Ammon's horn (tissue), 1 donor: ENCODE measurements at regions not wholly inside any gene's neighbourhood (a gene's known extent, or its start where the extent isn't known, plus 50 kb on each side); places are given as distances from the start of the nearest gene placed in this dataset.
"Not testable (repeated sequence)": the region's sequence is repeated elsewhere in the genome, so short reads cannot be mapped to it uniquely, and the experiment has no call there.

Experiments used
- DNase-seq: peaks from one replicate; pipeline ENCODE4 v3.0.0-alpha.2; 2016; ENCODE audit warnings: low spot score

- DNase-seq: no peak
These were observed 275.1 kb upstream of the NRP1 start for GRCh38 chr10:33609546-33609945.

DNA sequence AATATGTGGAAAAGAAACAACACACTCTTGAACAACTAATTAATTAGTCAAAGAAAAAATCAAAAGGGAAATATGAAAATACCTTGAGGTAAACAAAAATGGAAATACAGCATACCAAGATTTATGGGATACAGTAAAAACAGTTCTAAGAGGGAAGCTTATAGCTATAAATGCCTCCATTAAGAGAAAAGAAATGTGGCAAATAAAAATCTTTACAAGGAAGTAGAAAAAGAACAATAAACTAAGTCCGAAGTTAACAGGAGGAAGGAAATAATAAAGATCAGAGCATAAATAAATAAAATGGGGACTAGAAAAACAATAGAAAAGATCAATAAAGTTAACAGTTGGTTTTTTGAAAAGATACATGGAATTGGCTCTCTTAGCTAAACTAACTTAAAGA, 267.8 kb upstream of the NRP1 start:
- no peak for DNase-seq

- DNase-seq: no peak
These were observed 265.9 kb upstream of the NRP1 start for GRCh38 chr10:33600381-33600780.

GRCh38 chr10:33596422-33596821, 262.0 kb upstream of the NRP1 start:
- no peak for DNase-seq

GRCh38 chr10:33594475-33594874, 260.0 kb upstream of the NRP1 start:
- no peak for DNase-seq

DNA sequence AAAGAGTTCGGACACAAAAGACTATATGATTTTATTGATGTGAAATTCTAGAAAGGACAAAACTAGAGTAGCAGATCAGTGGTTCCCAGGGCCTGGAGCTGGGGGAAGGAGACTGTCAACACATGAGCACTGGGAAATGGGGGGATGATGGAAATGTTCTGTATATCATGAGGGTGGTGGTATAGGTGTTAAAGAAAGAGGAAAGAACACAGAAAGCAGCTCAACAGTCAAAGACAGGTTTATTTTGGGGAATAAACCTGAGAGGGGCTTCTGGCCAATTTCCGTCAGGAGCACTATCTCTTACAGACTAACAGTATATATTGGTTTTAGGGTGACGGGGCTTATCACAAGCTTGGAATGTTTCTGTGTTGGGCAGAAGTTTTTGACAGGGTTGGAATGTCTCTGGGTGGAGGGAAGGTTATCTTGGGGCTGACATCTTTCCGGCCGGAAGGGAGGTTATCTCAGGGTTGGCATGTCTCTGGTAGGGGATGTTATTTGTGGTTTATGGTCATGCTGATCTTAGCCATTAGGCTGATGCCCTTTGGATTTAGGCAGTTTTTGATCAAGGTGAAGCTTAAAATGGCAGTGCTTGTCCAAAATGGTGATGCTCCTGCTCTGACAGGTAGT, 254.6 kb upstream of the NRP1 start:
- DNase-seq: no peak

GRCh38 chr10:33584596-33584995, 250.1 kb upstream of the NRP1 start:
- not testable (repeated sequence) for DNase-seq

DNA sequence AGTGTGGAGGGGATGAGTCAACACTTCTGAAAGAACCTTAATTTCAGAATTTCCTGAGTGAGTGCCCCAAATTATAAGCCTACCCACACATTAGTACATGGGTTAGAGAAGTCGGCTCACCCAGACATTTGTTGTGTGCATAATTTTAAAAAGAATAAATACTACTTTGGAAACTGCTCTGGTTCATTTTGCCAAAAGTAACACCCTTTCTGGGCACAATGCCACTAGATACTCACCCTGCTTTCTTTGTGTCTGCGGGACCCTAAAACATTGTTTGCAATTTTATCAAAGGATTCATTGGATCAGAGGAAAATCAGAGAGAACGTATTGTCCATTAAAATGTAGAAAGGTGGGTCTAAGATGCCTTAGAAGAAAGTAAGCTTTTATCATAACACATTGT, 245.5 kb upstream of the NRP1 start:
- no peak for DNase-seq

- no peak for DNase-seq
These were observed 239.1 kb upstream of the NRP1 start for GRCh38 chr10:33573606-33574005.

DNA sequence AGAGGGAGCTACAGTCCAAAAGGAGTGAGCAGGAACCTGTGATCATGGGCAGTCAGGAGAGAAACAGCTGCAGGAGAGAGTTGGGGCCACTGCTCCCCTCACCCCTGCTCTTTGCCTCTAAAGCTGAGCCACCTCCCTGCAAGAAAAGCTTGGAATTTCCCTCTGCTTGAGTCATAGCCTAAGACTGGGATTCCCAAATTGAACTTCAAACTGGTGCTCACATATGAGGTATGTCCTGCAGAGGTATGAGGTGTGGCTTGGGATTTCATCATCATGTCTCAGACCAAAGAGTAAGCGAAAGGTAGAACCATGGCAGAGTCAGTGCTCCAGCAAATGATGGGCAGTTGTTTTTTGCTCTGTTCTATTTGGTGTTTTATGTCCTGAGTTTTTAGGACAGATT, 237.1 kb upstream of the NRP1 start:
- no peak for DNase-seq

DNA sequence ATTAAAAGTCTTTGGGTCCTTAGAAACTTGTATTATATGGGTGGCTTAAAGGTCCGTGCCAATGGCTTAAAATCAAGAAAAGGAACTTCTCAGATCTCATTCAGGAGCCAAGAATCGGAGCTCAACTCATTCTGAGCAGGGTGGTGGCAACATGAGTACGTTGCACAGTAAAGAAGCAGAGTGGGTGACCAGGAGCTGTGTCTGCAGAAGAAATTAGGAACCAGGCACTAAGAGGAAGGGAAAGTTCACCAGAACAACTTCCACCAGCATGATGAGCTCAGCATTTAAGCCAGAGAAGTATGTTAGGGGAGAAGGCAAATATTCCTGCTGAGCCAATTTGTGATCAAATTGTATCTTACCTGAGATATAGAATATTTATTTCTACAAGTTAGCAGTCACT, 236.0 kb upstream of the NRP1 start:
- DNase-seq: peak; percentile 78

DNA sequence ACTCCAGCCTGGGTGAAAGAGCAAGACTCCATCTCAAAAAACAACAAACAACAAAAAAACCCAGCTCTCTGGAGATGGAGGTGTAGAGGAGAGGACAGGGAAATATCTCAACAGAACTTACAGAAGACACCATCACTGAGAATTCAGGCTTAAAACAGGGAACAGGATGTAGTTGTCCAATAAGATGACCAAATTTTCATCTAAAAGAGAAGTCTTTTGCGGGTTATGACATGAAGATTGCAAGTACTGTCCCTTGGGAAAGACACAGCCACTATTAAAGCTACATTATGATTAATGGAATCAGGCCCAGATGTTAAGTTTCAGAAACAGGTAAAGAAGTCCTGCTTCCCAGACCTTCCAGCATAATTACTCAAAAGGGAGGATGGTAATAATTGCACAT, 235.2 kb upstream of the NRP1 start:
- DNase-seq: no peak

GRCh38 chr10:33566426-33566825, 232.0 kb upstream of the NRP1 start:
- DNase-seq: peak; percentile 35

- no peak for DNase-seq
These were observed 231.5 kb upstream of the NRP1 start for GRCh38 chr10:33566001-33566400.

- DNase-seq: no peak
These were observed 230.8 kb upstream of the NRP1 start for GRCh38 chr10:33565231-33565630.

GRCh38 chr10:33559105-33559504, 224.6 kb upstream of the NRP1 start:
- peak; percentile 13 for DNase-seq

GRCh38 chr10:33557313-33557712, 222.8 kb upstream of the NRP1 start:
- no peak for DNase-seq

DNA sequence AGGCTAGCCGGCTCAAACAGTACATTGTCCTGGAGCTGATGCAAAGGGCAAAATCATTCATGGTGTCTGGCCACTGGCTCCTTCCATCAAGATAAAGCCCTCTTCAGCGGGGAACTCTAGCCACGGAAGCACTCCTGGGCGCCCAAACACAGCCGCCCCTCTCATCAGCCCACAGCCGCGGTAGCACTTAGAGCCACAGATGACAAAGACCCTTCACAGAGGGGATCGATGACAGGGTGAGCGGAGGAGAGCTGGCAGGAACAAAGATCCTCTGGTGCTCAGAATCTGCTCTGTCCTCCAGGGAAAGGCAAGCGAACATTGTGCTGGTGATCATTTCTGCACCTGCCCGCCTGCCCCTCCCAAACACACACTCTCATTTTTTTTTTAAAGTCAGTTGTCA, 222.2 kb upstream of the NRP1 start:
- no peak for DNase-seq

DNA sequence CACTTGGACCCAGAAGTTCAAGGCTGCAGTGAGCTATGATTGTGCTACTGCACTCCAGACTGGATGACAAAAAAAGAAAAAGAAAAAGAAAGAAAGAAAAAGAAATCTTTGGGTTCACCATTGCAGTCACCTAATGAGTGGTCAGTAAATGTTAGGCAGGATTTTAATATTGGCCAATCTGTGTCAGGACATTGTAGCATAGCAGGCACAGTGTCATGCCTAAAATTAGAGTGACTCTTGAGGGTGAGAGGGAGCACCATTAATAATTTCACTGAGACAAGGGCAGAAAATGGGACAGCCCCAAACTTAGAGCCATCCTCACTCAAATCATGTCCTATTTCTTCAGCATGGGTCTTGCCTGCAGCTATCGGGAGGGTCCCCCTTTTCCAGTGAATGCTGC, 221.6 kb upstream of the NRP1 start:
- no peak for DNase-seq

- no peak for DNase-seq
These were observed 219.5 kb upstream of the NRP1 start for GRCh38 chr10:33553748-33554571.

DNA sequence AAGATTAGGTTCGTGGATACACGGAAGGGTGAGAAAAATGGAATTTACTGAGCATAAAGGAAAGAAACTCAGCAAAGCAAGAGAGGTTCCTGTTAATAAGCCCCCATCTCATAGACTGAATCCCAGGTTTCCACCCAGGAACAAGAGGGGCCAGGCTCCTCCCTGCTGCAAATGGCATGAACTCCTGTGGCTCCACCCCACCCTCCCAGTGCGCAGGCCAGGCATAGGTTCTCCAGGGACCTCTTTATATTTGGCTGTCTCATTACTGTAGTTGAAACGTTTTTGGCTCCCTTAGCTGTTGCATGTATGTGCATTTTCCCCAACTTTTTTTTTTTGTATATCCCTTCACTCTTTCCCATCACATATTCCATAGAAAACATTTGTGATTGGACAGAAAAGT, 217.8 kb upstream of the NRP1 start:
- DNase-seq: no peak

DNA sequence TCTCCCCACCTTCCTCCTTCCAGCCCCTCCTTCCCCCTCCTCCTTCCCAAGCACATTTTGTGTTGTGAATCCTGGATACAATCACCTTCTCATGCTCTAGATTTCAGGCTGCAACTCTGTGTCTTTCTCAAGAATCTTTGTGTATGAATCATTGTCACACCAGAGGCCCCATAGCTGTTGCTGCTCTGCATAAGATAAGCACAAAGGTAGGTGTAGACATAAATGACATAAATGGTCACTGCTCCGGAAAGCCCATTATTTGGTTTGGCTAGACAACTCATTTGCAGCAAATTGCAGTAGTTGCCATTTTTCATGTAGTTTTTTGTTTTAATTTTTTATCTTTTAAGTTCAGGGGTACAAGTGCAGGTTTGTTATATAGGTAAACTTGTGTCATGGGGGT, 216.3 kb upstream of the NRP1 start:
- DNase-seq: no peak

DNA sequence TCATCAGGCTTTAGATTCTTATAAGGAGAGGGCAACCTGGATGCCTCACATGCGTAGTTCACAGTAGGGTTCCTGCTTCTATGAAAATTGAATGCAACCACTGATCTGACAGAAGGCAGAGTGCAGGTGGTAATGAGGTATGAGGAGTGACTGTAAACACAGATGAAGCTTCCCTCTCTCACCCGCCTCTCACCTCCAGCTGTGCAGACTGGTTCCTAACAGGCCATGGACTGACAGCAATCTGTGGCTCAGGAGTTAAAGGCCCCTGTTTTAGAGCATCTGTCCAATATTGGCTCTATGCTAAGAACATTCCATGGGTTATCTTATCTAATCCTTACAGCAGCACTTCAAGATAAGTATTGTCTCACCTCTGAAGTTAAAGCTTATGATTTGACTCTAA, 213.5 kb upstream of the NRP1 start:
- no peak for DNase-seq

GRCh38 chr10:33546031-33546430, 211.6 kb upstream of the NRP1 start:
- no peak for DNase-seq
